Activated CD8-positive, alpha-beta memory T cell treated with anti-CD3 and anti-CD28 coated beads for 24 hours (primary cell): ENCODE measurements at regions not wholly inside any gene's neighbourhood (a gene's known extent, or its start where the extent isn't known, plus 50 kb on each side); places are given as distances from the start of the nearest gene placed in this dataset.

Experiments
- DNase-seq: peaks from one replicate; pipeline ENCODE4 v3.0.0-alpha.2; 2020

- DNase-seq, result no peak
Measured at GRCh38 chr1:87685311-87686135, 356.8 kb downstream of the LMO4 start.

GRCh38 chr1:87686136-87686495 lies 357.4 kb downstream of the LMO4 start:
- no peak for DNase-seq

GRCh38 chr1:87686671-87687070 lies 358.0 kb downstream of the LMO4 start:
- no peak for DNase-seq

GRCh38 chr1:87688136-87688535 lies 359.5 kb downstream of the LMO4 start:
- no peak for DNase-seq

GRCh38 chr1:87689487-87689886 lies 360.8 kb downstream of the LMO4 start:
- no peak for DNase-seq

- DNase-seq, result no peak
Measured at GRCh38 chr1:87696483-87696882, 367.8 kb downstream of the LMO4 start.

GRCh38 chr1:87702455-87702854 lies 373.8 kb downstream of the LMO4 start:
- DNase-seq, result no peak

- DNase-seq, result no peak
Measured at GRCh38 chr1:87705233-87705632, 376.6 kb downstream of the LMO4 start.

GRCh38 chr1:87706203-87706602 lies 377.5 kb downstream of the LMO4 start:
- no peak for DNase-seq

GRCh38 chr1:87706779-87707228 lies 378.1 kb downstream of the LMO4 start:
- no peak for DNase-seq

GRCh38 chr1:87707411-87707810 lies 378.7 kb downstream of the LMO4 start:
- DNase-seq, result no peak

GRCh38 chr1:87712261-87713010 lies 383.8 kb downstream of the LMO4 start:
- no peak for DNase-seq

- DNase-seq, result no peak
Measured at GRCh38 chr1:87714278-87714677, 385.6 kb downstream of the LMO4 start.

GRCh38 chr1:87715052-87715451 lies 386.4 kb downstream of the LMO4 start:
- DNase-seq, result no peak

GRCh38 chr1:87715471-87715870 lies 386.8 kb downstream of the LMO4 start:
- DNase-seq, result no peak

- no peak for DNase-seq
Measured at GRCh38 chr1:87717157-87717670, 388.5 kb downstream of the LMO4 start.

- no peak for DNase-seq
Measured at GRCh38 chr1:87718241-87718950, 389.7 kb downstream of the LMO4 start.

- no peak for DNase-seq
Measured at GRCh38 chr1:87719658-87720057, 391.0 kb downstream of the LMO4 start.

GRCh38 chr1:87720561-87720960 lies 391.9 kb downstream of the LMO4 start:
- DNase-seq, result no peak

GRCh38 chr1:87723193-87723592 lies 394.5 kb downstream of the LMO4 start:
- no peak for DNase-seq

- no peak for DNase-seq
Measured at GRCh38 chr1:87728169-87728568, 399.5 kb downstream of the LMO4 start.

GRCh38 chr1:87730274-87731216 lies 401.9 kb downstream of the LMO4 start:
- DNase-seq, result no peak
